Stomach (tissue), 8 donors: ENCODE measurements at regions not wholly inside any gene's neighbourhood (a gene's known extent, or its start where the extent isn't known, plus 50 kb on each side); places are given as distances from the start of the nearest gene placed in this dataset.
A peak's percentile ranks its signal among the peaks of the same experiment; 100 is the strongest.
"Not testable (repeated sequence)": the region's sequence is repeated elsewhere in the genome, so short reads cannot be mapped to it uniquely, and the experiment has no call there.

ENCODE experiments used
- DNase-seq, 2 donors: peaks; one replicate each; pipeline versions ENCODE4 v3.0.0 to v3.0.0-alpha.2; 2013 to 2019
- H3K27ac ChIP-seq, 5 donors: fragments of 200-600 bp in 4 of 5; sonication (generic) in 4 of 5; one replicate each; pipeline ENCODE4 v1.5.1; 2013 to 2019; ENCODE audit warnings: mild to moderate bottlenecking in 1 of 5, moderate library complexity in 1 of 5
- H3K27me3 ChIP-seq, 3 donors: fragments of 200-600 bp; sonication (generic); one replicate each; pipeline ENCODE4 v1.5.1; 2017 to 2019; ENCODE audit warnings: mixed run types in 1 of 3
- H3K36me3 ChIP-seq, 4 donors: fragments of 200-600 bp; sonication (generic); 1 replicate in 3 of 4; 2 replicates in 1 of 4; pipeline ENCODE4 v1.5.1; 2016 to 2019
- H3K4me1 ChIP-seq, 4 donors: fragments of 200-600 bp; sonication (generic); one replicate each; pipeline ENCODE4 v1.5.1; 2016 to 2019
- H3K4me3 ChIP-seq, 4 donors: fragments of 200-600 bp; sonication (generic) in 3 of 4; one replicate each; pipeline ENCODE4 v1.5.1; 2016 to 2019; ENCODE audit warnings: mild to moderate bottlenecking in 1 of 4
- H3K9me3 ChIP-seq, 4 donors: fragments of 200-600 bp; sonication (generic); one replicate each; pipeline ENCODE4 v1.5.1; 2016 to 2019
- WGBS, 5 donors: extraction: QIAGEN DNeasy Blood & Tissue Kit in 3 of 5; methylation state at CpG; one replicate each; pipeline versions ENCODE4 v1.1.5 to v1.1.7; 2013 to 2018; 5-methylcytosine and 5-hydroxymethylcytosine counted together
- intact Hi-C: fragments of 100-400 bp; cut with DNase I; formaldehyde crosslinking; loops from one replicate; pipeline ENCODE4 v1.15.1; 2023; ENCODE audit warnings: low total_unique reads
- TF ChIP-seq, protein P1 (sequence below), 7 experiments: fragments of 450-650 bp in 4 of 7; fragments of 200-600 bp in 3 of 7; sonication (generic) in 3 of 7; IDR thresholded peaks; one replicate each; pipeline ENCODE4 v1.5.1; 2016 to 2019; ENCODE audit warnings: antibody characterized with exemption in 7 of 7, control low read depth in 2 of 7, mild to moderate bottlenecking in 1 of 7
- donor health status: healthy with polysubstance abuse.
- donor health status: Bipolar disorder and iron deficiency.
- donor health status: healthy.

DNA sequence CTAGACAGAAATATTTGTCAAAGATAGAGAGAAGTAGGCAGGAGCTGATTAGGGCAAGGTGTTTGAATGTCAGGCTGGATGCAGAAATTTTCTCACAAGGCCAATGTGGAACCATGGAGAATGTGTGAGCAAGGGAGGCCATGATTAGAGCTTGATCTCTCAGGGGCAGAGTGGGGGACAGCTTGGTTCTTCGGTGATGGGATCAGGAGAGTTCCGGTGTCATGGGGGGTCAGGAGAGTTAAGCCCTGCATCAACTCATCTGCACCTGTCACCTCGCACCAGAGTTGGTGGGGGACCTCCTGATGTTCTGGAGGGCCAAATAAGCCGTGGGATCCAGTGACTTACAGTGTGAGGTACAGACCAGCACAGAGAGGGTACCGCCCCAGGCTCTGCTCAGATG, 175.1 kb upstream of the TPTE start:
- H3K36me3 ChIP-seq, DNase-seq, H3K27ac ChIP-seq, H3K4me3 ChIP-seq, intact Hi-C loops, H3K27me3 ChIP-seq, H3K4me1 ChIP-seq: not testable (repeated sequence)
- peaks cover 32 to 85% (median 73%) of the 10 kb centered on the region in 4 donors for H3K9me3 ChIP-seq
- 48 to 59% (median 54%) methylated on average over 3 to 4 of the region's 5 CpGs for WGBS, 5 donors

DNA sequence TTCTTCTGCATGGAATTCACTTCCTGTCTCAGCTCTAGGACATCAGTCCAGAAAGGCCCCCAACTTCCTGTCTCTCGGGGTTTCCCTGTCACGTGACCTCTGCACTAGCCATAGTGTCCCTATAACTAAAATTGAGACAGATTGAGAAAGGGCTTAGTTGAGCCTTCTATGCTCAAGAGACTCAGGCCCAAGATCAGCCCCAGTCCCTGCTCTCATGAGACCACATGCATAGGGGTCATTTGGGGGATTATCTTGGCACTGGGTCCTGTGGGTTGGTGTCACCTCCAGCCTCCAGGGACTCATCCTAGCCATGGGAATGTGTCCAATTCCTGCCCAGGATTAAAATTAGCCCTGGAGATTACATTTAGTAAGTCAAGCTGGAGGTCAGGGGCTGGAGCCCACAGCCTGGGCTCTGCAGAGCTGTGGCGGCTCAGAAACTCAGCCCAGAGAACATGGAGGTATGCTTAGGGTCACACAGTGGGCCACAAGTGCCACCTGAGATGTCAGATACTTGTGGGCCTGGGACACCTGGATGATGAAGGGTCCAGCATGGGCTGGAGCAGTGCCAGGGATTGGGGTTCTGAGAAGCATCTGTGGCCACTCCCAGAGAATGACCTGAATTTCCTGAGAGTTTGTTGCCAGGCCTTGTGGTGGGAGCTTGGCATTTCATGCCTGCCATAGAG, 174.3 kb upstream of the TPTE start:
- H3K27me3 ChIP-seq, H3K4me3 ChIP-seq, H3K27ac ChIP-seq, H3K4me1 ChIP-seq, DNase-seq, intact Hi-C loops, H3K36me3 ChIP-seq: not testable (repeated sequence)
- WGBS, 5 donors = 63 to 78% (median 76%) methylated on average over 3 of the region's 3 CpGs
- H3K9me3 ChIP-seq = peaks cover 32 to 86% (median 75%) of the 10 kb centered on the region in 4 donors

DNA sequence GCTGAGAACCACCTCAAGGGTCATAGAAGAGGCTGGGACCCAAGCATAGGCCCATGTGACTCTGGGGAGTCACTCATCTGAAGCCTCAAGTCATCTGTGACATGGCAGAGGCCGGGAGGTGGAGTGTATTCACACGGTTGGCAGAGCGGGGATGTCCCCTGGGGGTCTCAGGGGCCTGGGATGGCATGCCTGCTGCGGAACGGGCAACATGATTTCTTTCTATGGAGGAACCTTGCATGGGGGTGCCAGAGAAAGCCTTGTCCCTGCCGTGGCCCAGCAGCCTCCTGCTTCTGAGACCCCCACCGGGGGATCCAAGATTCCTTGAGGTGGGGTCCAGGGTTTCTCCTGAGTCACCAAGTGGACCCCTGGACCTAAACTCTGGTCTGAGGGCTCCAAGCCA, 173.7 kb upstream of the TPTE start:
- H3K27ac ChIP-seq, H3K36me3 ChIP-seq, H3K4me3 ChIP-seq, H3K27me3 ChIP-seq, intact Hi-C loops, DNase-seq, H3K4me1 ChIP-seq: not testable (repeated sequence)
- WGBS, 5 donors = 72 to 76% (median 73%) methylated on average over 7 of the region's 7 CpGs
- H3K9me3 ChIP-seq = peaks cover 32 to 88% (median 74%) of the 10 kb centered on the region in 4 donors

DNA sequence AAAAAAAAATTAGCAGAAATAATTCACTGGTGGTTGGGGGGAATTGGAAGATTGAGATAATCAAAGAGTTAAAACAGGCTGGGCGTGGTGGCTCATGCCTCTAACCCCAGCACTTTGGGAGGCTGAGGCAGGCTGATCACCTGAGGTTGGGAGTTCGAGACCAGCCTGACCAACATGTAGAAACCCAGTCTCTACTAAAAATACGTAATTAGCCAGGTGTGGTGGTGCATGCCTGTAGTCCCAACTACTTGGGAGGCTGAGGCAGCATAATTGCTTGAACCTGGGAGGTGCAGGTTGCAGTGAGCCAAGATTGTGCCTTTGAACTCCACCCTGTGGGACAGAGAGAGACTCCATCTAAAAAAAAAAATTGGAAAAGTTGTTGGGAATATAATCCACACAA, 173.2 kb upstream of the TPTE start:
- H3K9me3 ChIP-seq = peaks cover 34 to 90% (median 76%) of the 10 kb centered on the region in 4 donors
- DNase-seq, intact Hi-C loops, H3K27me3 ChIP-seq, H3K27ac ChIP-seq, H3K36me3 ChIP-seq, H3K4me3 ChIP-seq, H3K4me1 ChIP-seq: not testable (repeated sequence)
- WGBS, 5 donors = 29 to 43% (median 35%) methylated on average over 3 of the region's 3 CpGs

DNA sequence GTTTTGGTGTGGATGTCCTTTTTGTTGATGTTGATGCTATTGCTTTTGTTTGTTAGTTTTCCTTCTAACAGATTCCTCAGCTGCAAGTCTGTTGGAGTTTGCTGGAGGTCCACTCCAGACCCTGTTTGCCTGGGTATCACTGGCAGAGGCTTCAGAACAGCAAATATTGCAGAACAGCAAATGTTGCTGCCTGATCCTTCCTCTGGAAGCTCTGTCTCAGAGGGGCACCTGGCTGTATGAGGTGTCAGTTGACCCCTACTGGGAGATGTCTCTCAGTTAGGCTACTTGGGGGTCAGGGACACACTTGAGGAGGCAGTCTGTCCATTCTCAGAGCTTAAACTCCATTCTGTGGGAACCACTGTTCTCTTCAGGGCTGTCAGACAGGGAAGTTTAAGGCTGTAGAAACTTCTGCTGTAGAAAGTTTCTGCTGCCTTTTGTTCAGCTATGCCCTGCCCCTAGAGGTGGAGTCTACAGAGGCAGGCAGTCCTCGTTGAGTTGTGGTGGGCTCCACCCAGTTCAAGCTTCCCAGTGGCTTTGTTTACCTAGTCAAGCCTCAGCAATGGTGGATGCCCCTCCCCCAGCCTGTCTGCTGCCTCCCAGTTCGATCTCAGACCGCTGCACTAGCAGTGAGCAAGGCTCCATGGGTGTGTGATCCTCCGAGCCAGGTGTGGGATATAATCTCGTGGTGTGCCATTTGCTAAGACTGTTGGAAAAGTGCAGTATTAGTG, 166.4 kb upstream of the TPTE start:
- peaks cover 16 to 83% (median 68%) of the 10 kb centered on the region in 4 donors for H3K9me3 ChIP-seq
- DNase-seq, H3K27ac ChIP-seq, H3K27me3 ChIP-seq, H3K36me3 ChIP-seq, intact Hi-C loops, H3K4me3 ChIP-seq, H3K4me1 ChIP-seq: not testable (repeated sequence)
- WGBS, 5 donors = 26 to 41% (median 37%) methylated on average over 4 to 5 of the region's 5 CpGs

DNA sequence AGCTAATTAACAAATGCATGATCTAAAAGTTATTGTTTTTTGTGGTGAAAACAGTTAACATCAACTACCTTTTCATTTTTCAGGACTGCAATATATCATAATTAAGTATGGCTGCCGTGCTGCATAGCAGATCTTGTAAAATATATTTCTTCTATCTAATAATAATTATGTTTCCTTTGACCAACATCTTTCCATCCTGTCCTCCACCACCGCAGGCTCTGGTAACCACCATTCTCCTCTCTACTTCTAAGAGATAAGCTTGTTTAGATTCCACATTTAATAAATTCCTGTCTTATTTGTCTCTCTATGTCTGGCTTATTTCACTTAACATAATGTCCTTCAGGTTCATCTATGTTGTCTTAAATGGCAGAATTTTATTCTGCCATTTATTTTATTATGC, 162.3 kb upstream of the TPTE start:
- H3K4me1 ChIP-seq, DNase-seq, intact Hi-C loops, H3K27me3 ChIP-seq, H3K27ac ChIP-seq, H3K4me3 ChIP-seq, H3K36me3 ChIP-seq: not testable (repeated sequence)
- H3K9me3 ChIP-seq = peaks cover 10 to 80% (median 63%) of the 10 kb centered on the region in 4 donors
- 64 to 77% (median 68%) methylated on average over 2 of the region's 2 CpGs for WGBS, 5 donors

DNA sequence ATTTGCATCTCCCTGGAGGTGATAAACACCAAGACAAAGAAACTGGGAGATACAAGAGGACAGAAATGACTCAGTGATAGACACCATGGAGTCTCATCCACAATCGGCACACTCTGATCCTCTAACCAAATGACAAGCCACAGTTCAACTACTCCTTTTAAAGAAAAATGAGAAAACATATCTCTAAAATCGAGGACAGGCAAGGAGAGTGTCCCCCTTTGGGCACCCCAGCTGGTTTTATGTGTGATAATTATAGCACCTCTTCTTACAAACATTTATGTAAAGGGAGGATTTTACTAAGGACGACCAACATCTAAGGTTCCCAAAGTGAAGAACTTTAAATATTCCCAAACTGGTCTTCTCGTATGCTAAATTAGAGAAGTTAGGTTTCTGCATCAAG, 161.5 kb upstream of the TPTE start:
- intact Hi-C loops, H3K36me3 ChIP-seq, H3K27me3 ChIP-seq, H3K4me3 ChIP-seq, DNase-seq, H3K27ac ChIP-seq, H3K4me1 ChIP-seq: not testable (repeated sequence)
- H3K9me3 ChIP-seq = peaks cover 5 to 75% (median 56%) of the 10 kb centered on the region in 4 donors
- WGBS, 5 donors = 50 to 57% (median 53%) methylated on average over 4 of the region's 4 CpGs

DNA sequence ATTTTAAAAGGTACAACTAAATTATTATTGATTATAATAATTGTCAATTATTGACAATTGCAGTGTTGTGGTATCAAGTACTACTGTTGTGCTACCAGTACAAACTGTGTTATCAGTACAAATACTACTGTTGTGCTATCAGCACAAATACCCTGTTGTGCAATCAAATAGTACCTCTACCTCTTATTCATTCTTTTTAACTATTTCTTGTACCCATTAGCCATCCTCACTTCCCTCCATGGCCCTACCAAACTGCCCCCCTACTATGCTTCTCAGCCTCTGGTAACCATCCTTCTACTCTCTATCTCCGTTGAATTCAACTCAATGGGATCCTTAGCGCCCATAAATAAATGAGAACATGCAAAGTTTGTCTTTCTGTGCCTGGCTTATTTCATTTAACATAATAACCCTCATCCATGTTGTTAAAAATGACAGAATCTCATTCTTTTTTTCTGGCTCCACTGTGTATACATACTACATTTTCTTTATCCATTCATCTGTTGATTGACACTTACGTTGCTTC, 160.1 kb upstream of the TPTE start:
- H3K27ac ChIP-seq, H3K4me1 ChIP-seq, H3K27me3 ChIP-seq, intact Hi-C loops, H3K4me3 ChIP-seq, DNase-seq, H3K36me3 ChIP-seq: not testable (repeated sequence)
- H3K9me3 ChIP-seq = peaks cover 0 to 64% (median 48%) of the 10 kb centered on the region in 4 donors
- TF ChIP-seq, protein P1, sequence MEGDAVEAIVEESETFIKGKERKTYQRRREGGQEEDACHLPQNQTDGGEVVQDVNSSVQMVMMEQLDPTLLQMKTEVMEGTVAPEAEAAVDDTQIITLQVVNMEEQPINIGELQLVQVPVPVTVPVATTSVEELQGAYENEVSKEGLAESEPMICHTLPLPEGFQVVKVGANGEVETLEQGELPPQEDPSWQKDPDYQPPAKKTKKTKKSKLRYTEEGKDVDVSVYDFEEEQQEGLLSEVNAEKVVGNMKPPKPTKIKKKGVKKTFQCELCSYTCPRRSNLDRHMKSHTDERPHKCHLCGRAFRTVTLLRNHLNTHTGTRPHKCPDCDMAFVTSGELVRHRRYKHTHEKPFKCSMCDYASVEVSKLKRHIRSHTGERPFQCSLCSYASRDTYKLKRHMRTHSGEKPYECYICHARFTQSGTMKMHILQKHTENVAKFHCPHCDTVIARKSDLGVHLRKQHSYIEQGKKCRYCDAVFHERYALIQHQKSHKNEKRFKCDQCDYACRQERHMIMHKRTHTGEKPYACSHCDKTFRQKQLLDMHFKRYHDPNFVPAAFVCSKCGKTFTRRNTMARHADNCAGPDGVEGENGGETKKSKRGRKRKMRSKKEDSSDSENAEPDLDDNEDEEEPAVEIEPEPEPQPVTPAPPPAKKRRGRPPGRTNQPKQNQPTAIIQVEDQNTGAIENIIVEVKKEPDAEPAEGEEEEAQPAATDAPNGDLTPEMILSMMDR (IDR thresholded peaks at IDR 0.05) = peak in 1 of 7 experiments; percentile 4
- WGBS, 5 donors = 25 to 47% (median 30%) methylated on average over 2 to 3 of the region's 3 CpGs

DNA sequence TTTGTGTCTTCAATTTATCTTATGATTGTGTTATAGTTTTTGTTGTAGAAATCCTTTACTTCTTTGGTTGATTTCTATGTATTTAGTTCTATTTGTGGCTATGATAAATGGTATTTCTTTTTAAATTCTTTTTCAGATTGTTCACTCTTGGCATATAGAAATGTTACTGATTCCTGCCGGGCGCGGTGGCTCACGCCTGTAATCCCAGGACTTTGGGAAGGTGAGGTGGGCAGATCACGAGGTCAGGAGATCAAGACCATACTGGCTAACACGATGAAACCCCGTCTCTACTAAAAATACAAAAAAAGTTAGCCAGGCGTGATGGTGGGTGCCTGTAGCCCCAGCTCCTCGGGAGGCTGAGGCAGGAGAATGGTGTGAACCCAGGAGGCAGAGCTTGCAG, 158.6 kb upstream of the TPTE start:
- not testable (repeated sequence) for H3K27ac ChIP-seq

DNA sequence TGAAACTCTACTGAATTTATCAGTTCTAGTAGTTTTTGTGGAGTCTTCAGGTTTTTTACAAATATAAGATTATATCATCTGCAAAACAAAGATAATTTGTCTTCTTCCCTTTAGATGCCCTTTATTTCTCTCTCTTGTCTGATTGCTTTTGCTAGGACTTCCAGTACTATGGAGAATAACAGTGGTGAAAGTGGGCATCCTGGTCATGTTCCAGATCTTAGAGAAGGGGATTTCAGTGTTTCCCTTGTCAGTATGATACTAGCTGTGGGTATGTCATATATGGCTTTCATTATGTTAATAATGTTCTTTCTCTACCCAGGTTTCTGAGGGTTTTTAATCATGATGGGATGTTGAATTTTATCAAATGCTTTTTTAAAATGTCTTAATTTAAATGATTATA, 158.1 kb upstream of the TPTE start:
- peaks cover 0 to 50% (median 36%) of the 10 kb centered on the region in 4 donors for H3K9me3 ChIP-seq
- H3K27ac ChIP-seq, intact Hi-C loops, H3K4me1 ChIP-seq, H3K4me3 ChIP-seq, DNase-seq, H3K27me3 ChIP-seq, H3K36me3 ChIP-seq: not testable (repeated sequence)

More for the DNA sequence above, 158.6 kb upstream of the TPTE start:
- H3K9me3 ChIP-seq = peaks cover 0 to 52% (median 38%) of the 10 kb centered on the region in 4 donors
- H3K4me3 ChIP-seq, H3K27me3 ChIP-seq, H3K36me3 ChIP-seq, H3K4me1 ChIP-seq, DNase-seq, intact Hi-C loops: not testable (repeated sequence)
- WGBS, 5 donors = 59 to 63% (median 59%) methylated on average over 9 of the region's 9 CpGs

DNA sequence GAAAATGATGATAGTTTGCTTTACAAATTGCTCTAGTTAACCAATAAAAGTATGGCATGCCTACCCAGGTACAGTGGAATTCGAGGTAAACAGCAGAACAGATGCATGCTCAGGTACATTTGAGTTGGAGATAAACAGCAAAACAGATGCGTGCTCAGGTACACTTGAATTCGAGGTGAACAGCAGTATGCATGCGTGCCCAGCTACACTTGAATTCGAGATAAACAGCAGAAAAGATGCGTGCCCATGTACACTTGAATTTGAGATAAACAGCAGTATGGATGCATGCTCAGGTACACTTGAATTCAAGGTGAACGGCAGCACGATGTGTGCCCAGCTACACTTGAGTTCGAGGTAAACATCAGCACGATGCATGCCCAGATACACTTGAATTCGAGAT, 155.2 kb upstream of the TPTE start:
- H3K27me3 ChIP-seq, H3K4me3 ChIP-seq, intact Hi-C loops, H3K27ac ChIP-seq, DNase-seq, H3K4me1 ChIP-seq, H3K36me3 ChIP-seq: not testable (repeated sequence)
- H3K9me3 ChIP-seq = peaks cover 0 to 31% (median 21%) of the 10 kb centered on the region in 4 donors
- 47 to 58% (median 49%) methylated on average over 5 to 8 of the region's 11 CpGs for WGBS, 5 donors
